Activated T-helper 1 cell treated with anti-CD3 and anti-CD28 coated beads, Interleukin-12 subunit alpha, Interleukin-12 subunit beta, Interleukin-2, Interleukin-4 antibody, amounts not matched to agents 30 ng/mL and 10 ng/mL and 1 ng/mL, durations not matched to agents 14 hours and 24 hours and 36 hours (primary cell): ENCODE measurements at regions not wholly inside any gene's neighbourhood (a gene's known extent, or its start where the extent isn't known, plus 50 kb on each side); places are given as distances from the start of the nearest gene placed in this dataset.

Experiments
- DNase-seq: peaks from one replicate; pipeline ENCODE4 v3.0.0; 2021; ENCODE audit warnings: low spot score
- H3K27ac Mint-ChIP-seq: one replicate; pipeline ENCODE4 v1.8.0; 2021; ENCODE audit warnings: mild to moderate bottlenecking, mixed read lengths
- H3K27me3 Mint-ChIP-seq: one replicate; pipeline ENCODE4 v1.8.0; 2022; ENCODE audit warnings: mild to moderate bottlenecking, moderate library complexity, mixed read lengths; ENCODE audit not compliant: insufficient read depth
- H3K36me3 Mint-ChIP-seq: one replicate; pipeline ENCODE4 v1.8.0; 2021; ENCODE audit warnings: low read depth, mixed read lengths
- H3K4me1 Mint-ChIP-seq: one replicate; pipeline ENCODE4 v1.8.0; 2021; ENCODE audit warnings: low read depth, mixed read lengths
- H3K4me3 Mint-ChIP-seq: one replicate; pipeline ENCODE4 v1.8.0; 2021; ENCODE audit warnings: mild to moderate bottlenecking, moderate library complexity, mixed read lengths
- H3K9me3 Mint-ChIP-seq: one replicate; pipeline ENCODE4 v1.8.0; 2021; ENCODE audit warnings: mixed read lengths
- intact Hi-C: fragments of 100-400 bp; cut with micrococcal nuclease; formaldehyde crosslinking; loops from one replicate; pipeline ENCODE4 v1.15.1; 2024

- DNase-seq: no peak
- intact Hi-C loops: no loop called here
- Mint-ChIP-seq H3K27ac (no peak overlapping the region), H3K36me3 (no peaks in the 10 kb centered on the region), H3K27me3 (no peaks in the 10 kb centered on the region), H3K4me1 (no peaks in the 10 kb centered on the region), H3K4me3 (no peak overlapping the region), H3K9me3 (no peaks in the 10 kb centered on the region)
Measured at GRCh38 chr1:188056011-188056410, 1227.3 kb downstream of the PLA2G4A start.

GRCh38 chr1:188058801-188059200 lies 1230.1 kb downstream of the PLA2G4A start:
- no peaks in the 10 kb centered on the region for H3K36me3 Mint-ChIP-seq
- intact Hi-C loops: no loop called here
- no peak overlapping the region for H3K27ac Mint-ChIP-seq
- H3K9me3 Mint-ChIP-seq: peaks cover 7% of the 10 kb centered on the region
- H3K4me3 Mint-ChIP-seq: no peak overlapping the region
- H3K27me3 Mint-ChIP-seq: no peaks in the 10 kb centered on the region
- no peak for DNase-seq
- no peaks in the 10 kb centered on the region for H3K4me1 Mint-ChIP-seq

- Mint-ChIP-seq H3K27ac (no peak overlapping the region), H3K9me3 (peaks cover 28% of the 10 kb centered on the region), H3K36me3 (no peaks in the 10 kb centered on the region), H3K27me3 (no peaks in the 10 kb centered on the region), H3K4me1 (no peaks in the 10 kb centered on the region), H3K4me3 (no peak overlapping the region)
- no peak for DNase-seq
- intact Hi-C loops: no loop called here
Measured at GRCh38 chr1:188061881-188062280, 1233.1 kb downstream of the PLA2G4A start.

- H3K9me3 Mint-ChIP-seq: peaks cover 31% of the 10 kb centered on the region
- DNase-seq: no peak
- intact Hi-C loops: no loop called here
- H3K4me1 Mint-ChIP-seq: no peaks in the 10 kb centered on the region
- no peak overlapping the region for H3K4me3 Mint-ChIP-seq
- H3K36me3 Mint-ChIP-seq: no peaks in the 10 kb centered on the region
- H3K27ac Mint-ChIP-seq: no peak overlapping the region
- H3K27me3 Mint-ChIP-seq: no peaks in the 10 kb centered on the region
Measured at GRCh38 chr1:188062456-188062855, 1233.7 kb downstream of the PLA2G4A start.

- Mint-ChIP-seq H3K27me3 (no peaks in the 10 kb centered on the region), H3K36me3 (no peaks in the 10 kb centered on the region), H3K27ac (no peak overlapping the region), H3K4me3 (no peak overlapping the region), H3K4me1 (no peaks in the 10 kb centered on the region), H3K9me3 (peaks cover 50% of the 10 kb centered on the region)
- intact Hi-C loops: no loop called here
- no peak for DNase-seq
Measured at GRCh38 chr1:188065917-188066316, 1237.2 kb downstream of the PLA2G4A start.

GRCh38 chr1:188070848-188071247 lies 1242.1 kb downstream of the PLA2G4A start:
- H3K9me3 Mint-ChIP-seq: peaks cover 40% of the 10 kb centered on the region
- H3K27ac Mint-ChIP-seq: no peak overlapping the region
- H3K4me1 Mint-ChIP-seq: no peaks in the 10 kb centered on the region
- no peaks in the 10 kb centered on the region for H3K36me3 Mint-ChIP-seq
- intact Hi-C loops: no loop called here
- DNase-seq: no peak
- no peaks in the 10 kb centered on the region for H3K27me3 Mint-ChIP-seq
- no peak overlapping the region for H3K4me3 Mint-ChIP-seq

GRCh38 chr1:188089015-188089414 lies 1260.3 kb downstream of the PLA2G4A start:
- H3K4me1 Mint-ChIP-seq: no peaks in the 10 kb centered on the region
- intact Hi-C loops: no loop called here
- no peak overlapping the region for H3K4me3 Mint-ChIP-seq
- no peaks in the 10 kb centered on the region for H3K27me3 Mint-ChIP-seq
- no peak for DNase-seq
- no peaks in the 10 kb centered on the region for H3K36me3 Mint-ChIP-seq
- peaks cover 20% of the 10 kb centered on the region for H3K9me3 Mint-ChIP-seq
- no peak overlapping the region for H3K27ac Mint-ChIP-seq

- intact Hi-C loops: no loop called here
- H3K4me3 Mint-ChIP-seq: no peak overlapping the region
- no peaks in the 10 kb centered on the region for H3K36me3 Mint-ChIP-seq
- DNase-seq: no peak
- H3K4me1 Mint-ChIP-seq: no peaks in the 10 kb centered on the region
- no peaks in the 10 kb centered on the region for H3K27me3 Mint-ChIP-seq
- H3K9me3 Mint-ChIP-seq: peaks cover 20% of the 10 kb centered on the region
- no peak overlapping the region for H3K27ac Mint-ChIP-seq
Measured at GRCh38 chr1:188089461-188089860, 1260.7 kb downstream of the PLA2G4A start.

GRCh38 chr1:188096521-188096920 lies 1267.8 kb downstream of the PLA2G4A start:
- Mint-ChIP-seq H3K9me3 (peaks cover 4% of the 10 kb centered on the region), H3K4me1 (no peaks in the 10 kb centered on the region), H3K4me3 (no peak overlapping the region), H3K36me3 (no peaks in the 10 kb centered on the region), H3K27me3 (no peaks in the 10 kb centered on the region), H3K27ac (no peak overlapping the region)
- intact Hi-C loops: no loop called here
- no peak for DNase-seq

GRCh38 chr1:188117436-188117835 lies 1288.7 kb downstream of the PLA2G4A start:
- Mint-ChIP-seq H3K36me3 (no peaks in the 10 kb centered on the region), H3K4me1 (no peaks in the 10 kb centered on the region), H3K27ac (no peak overlapping the region), H3K4me3 (no peak overlapping the region), H3K9me3 (peaks cover 3% of the 10 kb centered on the region), H3K27me3 (no peaks in the 10 kb centered on the region)
- no peak for DNase-seq
- intact Hi-C loops: no loop called here

GRCh38 chr1:188122646-188123045 lies 1293.9 kb downstream of the PLA2G4A start:
- Mint-ChIP-seq H3K9me3 (peaks cover 3% of the 10 kb centered on the region), H3K4me3 (no peak overlapping the region), H3K27me3 (no peaks in the 10 kb centered on the region), H3K36me3 (no peaks in the 10 kb centered on the region), H3K27ac (no peak overlapping the region), H3K4me1 (no peaks in the 10 kb centered on the region)
- no peak for DNase-seq
- intact Hi-C loops: no loop called here

- no peak overlapping the region for H3K27ac Mint-ChIP-seq
- H3K9me3 Mint-ChIP-seq: no peaks in the 10 kb centered on the region
- H3K4me1 Mint-ChIP-seq: no peaks in the 10 kb centered on the region
- H3K36me3 Mint-ChIP-seq: no peaks in the 10 kb centered on the region
- H3K27me3 Mint-ChIP-seq: no peaks in the 10 kb centered on the region
- no peak for DNase-seq
- no peak overlapping the region for H3K4me3 Mint-ChIP-seq
- intact Hi-C loops: no loop called here
Measured at GRCh38 chr1:188127507-188127906, 1298.8 kb downstream of the PLA2G4A start.

GRCh38 chr1:188128761-188129160 lies 1300.0 kb downstream of the PLA2G4A start:
- Mint-ChIP-seq H3K9me3 (no peaks in the 10 kb centered on the region), H3K4me3 (no peak overlapping the region), H3K27ac (no peak overlapping the region), H3K27me3 (no peaks in the 10 kb centered on the region), H3K36me3 (no peaks in the 10 kb centered on the region), H3K4me1 (no peaks in the 10 kb centered on the region)
- intact Hi-C loops: no loop called here
- DNase-seq: no peak
